Middle frontal gyrus (tissue), 1 donor: ENCODE measurements at regions not wholly inside any gene's neighbourhood (a gene's known extent, or its start where the extent isn't known, plus 50 kb on each side); places are given as distances from the start of the nearest gene placed in this dataset.
"Not testable (repeated sequence)": the region's sequence is repeated elsewhere in the genome, so short reads cannot be mapped to it uniquely, and the experiment has no call there.

Experiments
- DNase-seq: peaks from one replicate; pipeline ENCODE4 v3.0.0-alpha.2; 2015; ENCODE audit warnings: low spot score; ENCODE audit errors: extremely low spot score

GRCh38 chr3:197371591-197372046, 73.2 kb upstream of the DLG1 start:
- DNase-seq, result no peak

DNA sequence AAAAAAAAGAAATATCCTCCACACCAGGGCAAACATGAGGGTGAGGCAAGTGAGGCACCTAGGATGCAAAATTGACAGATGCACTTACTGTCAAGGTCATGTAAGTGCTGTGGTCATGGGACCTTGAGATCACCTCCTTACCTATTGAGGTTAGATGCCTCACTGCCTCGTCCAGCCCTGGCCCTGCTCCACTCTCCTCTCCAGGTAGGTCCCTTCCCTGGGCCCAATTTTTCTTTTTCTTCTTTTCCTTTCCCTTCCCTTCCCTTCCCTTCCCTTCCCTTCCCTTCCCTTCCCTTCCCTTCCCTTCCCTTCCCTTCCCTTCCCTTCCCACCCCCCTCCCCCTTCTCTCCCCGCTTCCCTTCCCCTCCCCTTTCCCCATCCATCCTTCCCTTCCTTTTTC, 71.1 kb upstream of the DLG1 start:
- no peak for DNase-seq

- DNase-seq, result no peak
These were observed 70.4 kb upstream of the DLG1 start for GRCh38 chr3:197368821-197369220.

DNA sequence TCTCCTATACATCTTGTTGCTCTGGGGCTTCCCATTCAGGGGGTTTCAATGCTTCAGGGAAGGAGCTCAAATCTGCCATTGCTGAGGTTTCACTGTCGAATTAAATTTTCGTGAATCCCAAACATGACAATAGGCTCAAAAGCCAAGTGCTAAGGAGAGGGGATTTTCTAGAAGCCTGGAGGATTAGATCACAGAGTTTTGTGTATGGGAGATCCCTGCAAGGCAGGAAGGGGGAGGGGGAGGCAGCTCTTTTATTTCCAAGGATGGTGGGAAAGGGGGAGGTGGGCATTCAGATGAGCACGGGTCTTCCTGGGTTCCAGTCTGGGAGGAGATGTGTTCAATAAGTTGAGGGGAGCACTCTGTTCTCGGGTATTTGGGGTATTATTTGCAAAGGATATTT, 69.9 kb upstream of the DLG1 start:
- DNase-seq, result no peak

DNA sequence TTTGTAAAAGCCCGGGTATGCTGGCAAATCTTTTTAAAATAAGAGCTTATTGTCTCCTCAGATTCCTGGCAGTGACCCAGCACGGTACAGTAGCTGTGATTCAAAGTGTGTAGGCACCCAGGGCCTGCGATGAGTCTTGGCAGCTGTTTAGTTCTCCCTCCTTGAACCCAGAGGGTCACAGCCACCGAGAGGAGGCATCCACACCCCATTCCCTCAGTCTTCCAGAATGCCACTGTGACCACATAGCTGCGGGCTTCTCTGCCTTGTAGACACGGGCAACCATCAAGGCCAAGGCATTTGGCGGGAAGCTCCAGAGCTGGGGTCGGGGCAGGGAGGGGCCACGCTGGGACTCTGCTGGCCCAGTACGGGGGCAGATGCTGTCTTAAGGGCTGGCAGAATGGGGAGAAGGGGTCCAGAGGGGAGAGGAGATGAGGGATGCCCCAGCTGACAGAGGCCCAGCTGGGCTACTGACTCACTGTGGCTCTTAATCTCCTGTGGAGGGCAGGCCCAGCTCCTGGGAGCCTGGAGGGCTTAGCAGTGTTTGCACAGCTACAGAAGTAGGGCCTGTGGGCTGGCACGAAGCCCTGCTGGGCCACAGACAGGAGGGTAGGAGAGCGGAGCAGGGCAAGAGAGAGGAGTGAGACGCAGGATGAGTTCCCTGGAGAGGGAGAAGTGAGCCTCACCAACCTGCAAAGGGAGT, 68.8 kb upstream of the DLG1 start:
- DNase-seq, result no peak

GRCh38 chr3:197366301-197367044, 68.1 kb upstream of the DLG1 start:
- DNase-seq, result no peak

DNA sequence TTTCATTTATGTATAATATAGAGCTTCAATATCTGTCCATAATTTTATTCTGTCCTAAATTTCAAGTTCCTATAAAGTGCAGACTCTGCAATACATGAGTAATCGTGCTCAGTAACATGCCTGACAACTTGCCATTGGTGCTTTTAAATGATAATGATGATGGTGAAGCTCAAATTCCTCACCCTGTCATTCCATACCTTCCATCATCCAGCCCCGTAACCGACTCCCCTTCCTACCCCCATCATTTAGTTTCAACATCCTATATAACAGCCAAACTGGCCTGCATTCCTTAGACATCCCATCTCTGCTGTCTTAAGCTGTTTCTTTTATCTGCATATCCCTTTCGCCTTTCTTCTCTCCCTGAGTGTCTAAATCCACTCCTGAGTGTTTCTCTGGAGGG, 67.2 kb upstream of the DLG1 start:
- no peak for DNase-seq

GRCh38 chr3:197364410-197365071, 66.1 kb upstream of the DLG1 start:
- DNase-seq, result no peak

GRCh38 chr3:197363553-197364409, 65.4 kb upstream of the DLG1 start:
- no peak for DNase-seq

DNA sequence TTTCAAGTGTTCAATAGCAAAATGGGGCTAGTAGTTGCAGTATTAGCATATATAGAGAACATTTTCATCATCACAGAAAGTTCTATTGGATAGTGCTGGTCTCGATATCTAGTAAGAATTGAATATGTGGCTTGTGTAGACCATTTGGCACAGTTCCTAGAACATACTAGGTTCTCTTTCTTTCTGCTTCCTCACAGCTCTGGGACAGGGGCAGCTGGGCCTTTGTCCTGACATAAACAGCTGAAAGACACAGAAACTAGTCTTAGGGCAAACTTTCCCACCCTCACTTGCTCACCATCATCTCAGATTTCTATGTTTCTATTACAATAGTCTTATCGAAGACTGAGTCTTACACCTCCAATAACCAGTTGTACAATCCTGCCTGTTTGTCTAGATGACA, 63.7 kb upstream of the DLG1 start:
- DNase-seq, result no peak

GRCh38 chr3:197360095-197360494, 61.7 kb upstream of the DLG1 start:
- not testable (repeated sequence) for DNase-seq

DNA sequence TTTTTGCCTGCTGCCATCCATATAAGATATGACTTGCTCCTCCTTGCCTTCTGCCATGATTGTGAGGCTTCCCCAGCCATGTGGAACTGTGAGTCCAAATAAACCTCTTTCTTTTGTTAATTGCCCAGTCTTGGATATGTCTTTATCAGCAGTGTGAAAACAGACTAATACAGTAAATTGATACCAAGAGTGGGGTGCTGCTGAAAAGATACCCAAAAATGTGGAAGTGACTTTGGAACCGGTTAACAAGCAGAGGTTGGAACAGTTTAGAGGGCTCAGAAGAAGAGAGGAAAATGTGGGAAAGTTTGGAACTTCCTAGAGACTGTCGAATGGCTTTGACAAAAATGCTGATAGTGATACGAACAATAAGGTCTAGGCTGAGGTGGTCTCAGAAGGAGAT, 61.1 kb upstream of the DLG1 start:
- DNase-seq, result not testable (repeated sequence)

GRCh38 chr3:197356741-197357140, 58.3 kb upstream of the DLG1 start:
- no peak for DNase-seq

GRCh38 chr3:197356275-197356674, 57.9 kb upstream of the DLG1 start:
- no peak for DNase-seq

DNA sequence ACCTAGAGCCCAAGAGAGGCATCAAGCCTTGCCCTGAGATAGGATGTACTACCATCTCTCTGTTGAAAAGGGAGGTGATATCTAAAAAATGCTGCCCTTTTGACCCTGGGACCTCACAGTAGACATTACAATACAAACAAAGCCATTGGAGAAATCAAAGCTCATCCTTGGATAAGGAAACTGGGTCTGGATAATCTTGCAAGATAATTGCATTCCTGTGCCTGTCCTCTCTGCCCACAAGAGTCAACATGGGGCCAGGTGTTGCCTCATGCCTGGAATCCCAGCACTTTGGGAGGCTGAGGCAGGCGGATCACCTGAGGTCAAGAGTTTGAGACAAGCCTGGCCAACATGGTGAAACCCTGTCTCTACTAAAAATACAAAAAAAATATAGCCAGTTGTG, 57.3 kb upstream of the DLG1 start:
- no peak for DNase-seq

DNA sequence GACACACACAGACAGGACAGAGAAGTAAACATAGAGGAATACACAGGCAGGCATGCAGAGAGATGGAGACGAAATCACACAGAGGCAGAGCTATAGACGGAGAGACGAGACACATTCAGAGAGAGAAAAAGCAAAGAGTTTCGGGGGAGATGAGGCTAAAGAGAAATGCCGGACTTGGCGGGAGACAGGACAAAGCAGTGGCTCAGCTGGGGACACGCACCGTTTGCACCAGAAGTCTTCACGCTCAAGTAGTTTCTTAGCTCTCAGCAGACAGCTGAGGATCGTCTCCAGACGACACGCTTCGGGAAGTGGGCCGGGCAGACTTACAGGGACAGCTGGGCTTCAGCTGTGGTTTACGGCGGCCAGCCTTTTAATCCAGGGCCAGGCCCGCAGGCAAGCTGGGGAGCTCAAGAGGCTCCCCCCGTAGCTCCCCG, 56.2 kb upstream of the DLG1 start:
- DNase-seq, result no peak

- DNase-seq, result no peak
These were observed 55.6 kb upstream of the DLG1 start for GRCh38 chr3:197353867-197354567.

GRCh38 chr3:197353001-197353866, 54.8 kb upstream of the DLG1 start:
- DNase-seq, result no peak

GRCh38 chr3:197352382-197352781, 54.0 kb upstream of the DLG1 start:
- DNase-seq, result no peak

GRCh38 chr3:197350446-197350845, 52.0 kb upstream of the DLG1 start:
- no peak for DNase-seq
